GM10847 (cell line): ENCODE measurements at regions not wholly inside any gene's neighbourhood (a gene's known extent, or its start where the extent isn't known, plus 50 kb on each side); places are given as distances from the start of the nearest gene placed in this dataset.

Experiments
- POLR2A ChIP-seq: IDR thresholded peaks from 2 replicates; pipeline ENCODE4 v1.6.1; 2011; ENCODE audit not compliant: insufficient read length; ENCODE audit errors: extremely low read depth

DNA sequence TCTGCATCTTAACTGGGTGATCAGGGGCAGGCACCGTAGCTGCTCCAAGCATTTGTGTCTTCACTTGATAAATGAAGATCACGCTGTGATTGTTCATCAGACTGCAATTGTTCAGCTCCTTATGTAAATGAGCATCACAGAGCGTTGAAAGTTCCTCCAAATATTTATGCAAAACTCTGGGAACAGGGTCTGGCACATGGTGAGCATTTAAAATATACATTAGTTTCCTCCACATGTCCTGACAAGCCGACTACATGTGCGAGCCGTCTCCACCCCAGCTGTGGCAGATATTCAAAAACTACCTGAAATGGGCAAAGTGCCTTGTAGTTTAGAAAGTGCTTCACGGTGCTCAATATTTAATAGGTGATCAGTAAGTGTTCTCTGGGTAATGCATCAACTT is 175.1 kb upstream of the ID2 start:
- no peak for TF ChIP-seq POLR2A

DNA sequence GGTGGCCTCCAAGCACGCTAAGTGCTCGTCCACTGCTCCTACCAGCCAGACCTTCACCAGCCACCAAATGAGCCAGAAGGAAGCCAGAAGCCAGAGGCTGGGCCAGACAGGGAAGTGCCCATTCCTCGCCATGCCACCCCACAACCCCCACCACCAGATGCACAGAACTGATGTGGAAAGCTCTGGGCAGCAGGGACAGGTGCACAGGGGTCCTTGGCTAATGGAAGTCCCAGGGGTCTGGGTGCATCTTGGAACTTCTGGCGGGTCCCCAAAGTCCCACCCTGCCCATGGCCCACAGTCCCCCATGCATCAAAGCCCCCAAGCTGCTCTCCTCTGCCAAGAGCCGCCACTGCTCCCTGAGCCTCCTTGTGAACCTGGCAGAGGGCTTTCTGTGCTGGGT is 173.1 kb upstream of the ID2 start:
- no peak for TF ChIP-seq POLR2A

DNA sequence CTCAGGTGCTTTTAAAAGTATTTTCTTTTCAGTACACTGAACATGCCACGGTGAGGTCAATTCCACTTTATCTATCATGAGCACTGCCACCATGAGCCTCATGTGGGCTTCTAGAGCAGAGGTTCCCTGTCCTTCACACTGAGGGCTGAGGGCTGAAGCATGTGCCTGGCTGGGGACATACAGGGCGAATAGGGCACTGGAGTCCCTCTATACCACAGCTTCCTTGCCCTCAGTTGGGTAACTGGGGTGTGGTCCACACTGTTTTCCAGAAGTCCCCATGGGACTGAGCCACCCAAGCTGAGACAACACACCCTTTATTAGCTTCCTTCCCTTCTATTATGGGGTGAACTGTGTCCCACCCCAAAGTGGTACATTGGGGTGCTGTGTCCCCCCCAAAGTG is 172.2 kb upstream of the ID2 start:
- TF ChIP-seq POLR2A = no peak

DNA sequence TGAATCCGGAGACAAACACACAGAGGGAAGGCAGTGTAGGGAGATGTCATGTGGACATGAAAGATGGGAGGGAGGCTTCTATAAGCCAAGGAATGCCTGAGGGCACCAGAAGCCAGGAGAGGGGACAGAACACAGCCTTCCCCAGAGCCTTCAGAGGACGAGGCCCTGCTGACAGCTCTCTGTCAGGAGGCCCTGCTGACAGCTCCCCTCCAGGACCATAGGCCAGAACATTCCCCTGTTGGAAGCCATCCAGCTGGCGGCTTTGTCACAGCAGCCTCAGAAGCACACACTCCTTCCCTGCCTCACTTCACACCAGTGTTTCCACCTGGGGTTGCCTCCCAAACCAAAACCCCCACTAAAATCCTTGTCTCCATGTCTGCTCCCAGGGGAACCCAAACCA is 171.3 kb upstream of the ID2 start:
- TF ChIP-seq POLR2A = no peak

DNA sequence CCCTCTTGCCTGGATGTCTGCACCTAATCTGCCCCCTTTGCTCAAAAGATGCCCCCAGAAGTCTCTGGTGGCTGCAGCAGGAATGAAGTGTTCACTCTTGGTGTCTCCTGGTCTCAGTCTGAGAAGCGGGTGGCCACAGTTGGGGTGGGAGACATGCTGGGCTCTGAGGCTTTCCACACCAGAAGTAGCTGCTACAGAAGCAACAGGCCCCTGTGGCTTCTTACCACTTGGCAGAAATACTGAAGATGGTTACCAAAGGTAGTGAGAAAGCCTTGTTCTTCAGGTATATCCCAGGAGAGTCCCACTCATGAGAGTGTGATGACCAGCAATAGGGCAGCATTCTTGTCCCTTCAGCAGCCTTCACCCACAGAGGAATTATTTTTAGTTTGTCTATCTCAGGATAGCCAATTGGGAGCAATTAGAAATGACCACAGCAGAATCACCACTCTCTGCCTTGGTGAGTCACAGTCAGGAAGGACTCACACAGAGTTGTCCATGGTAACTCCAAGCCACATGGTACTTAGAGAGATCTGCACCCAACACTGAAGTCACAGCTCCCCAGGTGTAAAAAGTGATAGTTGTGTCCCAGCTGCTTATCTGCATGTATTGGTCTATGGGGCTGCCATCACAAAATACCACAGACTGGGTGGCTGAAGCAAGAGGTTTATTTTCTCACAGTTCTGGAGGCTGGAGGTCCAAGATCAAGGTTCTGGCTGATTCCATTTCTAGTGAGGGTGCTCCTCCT is 169.8 kb upstream of the ID2 start:
- TF ChIP-seq POLR2A = no peak

GRCh38 chr2:8513601-8514273 is 168.1 kb upstream of the ID2 start:
- TF ChIP-seq POLR2A = no peak

DNA sequence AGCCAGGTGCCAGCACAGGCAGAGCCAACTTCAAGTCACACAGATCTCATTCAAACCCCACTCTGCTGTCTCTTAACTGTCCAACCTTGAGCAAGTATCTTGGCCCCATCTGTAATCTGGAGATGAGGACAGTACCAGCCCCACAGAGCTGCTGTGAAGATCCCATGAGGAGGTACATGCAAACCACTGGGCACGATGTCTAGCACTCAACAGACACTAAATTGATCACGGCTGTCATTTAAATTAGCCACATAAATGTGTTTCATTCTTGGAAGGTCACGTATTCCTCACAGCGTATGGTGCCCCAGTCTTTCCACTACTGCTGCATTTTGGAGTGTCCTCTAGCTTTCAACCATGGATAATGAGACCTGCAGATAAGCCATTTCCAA is 167.6 kb upstream of the ID2 start:
- no peak for TF ChIP-seq POLR2A

- no peak for TF ChIP-seq POLR2A
Measured at GRCh38 chr2:8514796-8515758, 166.8 kb upstream of the ID2 start.

- TF ChIP-seq POLR2A = no peak
Measured at GRCh38 chr2:8515864-8516533, 165.9 kb upstream of the ID2 start.

DNA sequence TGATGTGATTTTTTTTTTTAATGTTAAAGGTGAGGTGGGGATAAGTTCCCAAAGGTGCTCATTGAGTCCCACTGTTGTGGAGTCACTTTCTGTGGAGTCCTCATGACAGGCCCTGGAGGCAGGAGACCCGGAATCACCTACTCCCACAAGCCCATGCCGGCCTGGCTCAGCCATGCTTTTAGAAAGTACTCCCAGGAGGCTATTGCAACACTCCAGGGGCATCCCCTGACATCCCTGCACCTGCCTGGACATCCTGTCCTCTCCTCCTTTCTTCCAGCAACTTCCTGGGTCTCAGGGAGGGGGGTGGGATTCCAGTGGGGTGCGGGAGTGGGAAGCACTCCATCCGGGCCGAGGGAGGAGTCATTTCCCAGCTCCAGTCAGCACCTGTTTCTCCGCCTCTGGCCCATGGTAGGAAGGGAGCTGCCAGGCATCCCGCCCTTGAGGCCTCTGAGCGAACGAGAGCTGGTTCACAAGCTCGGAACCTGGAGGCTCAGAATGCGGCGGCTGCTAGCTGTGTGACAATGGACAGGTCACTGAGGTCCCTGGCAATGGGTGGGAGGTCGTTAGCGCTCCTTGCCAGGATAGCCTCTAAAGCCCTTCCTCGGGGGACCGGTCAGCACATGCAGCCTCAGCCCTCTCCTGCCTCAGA is 163.9 kb upstream of the ID2 start:
- no peak for TF ChIP-seq POLR2A

DNA sequence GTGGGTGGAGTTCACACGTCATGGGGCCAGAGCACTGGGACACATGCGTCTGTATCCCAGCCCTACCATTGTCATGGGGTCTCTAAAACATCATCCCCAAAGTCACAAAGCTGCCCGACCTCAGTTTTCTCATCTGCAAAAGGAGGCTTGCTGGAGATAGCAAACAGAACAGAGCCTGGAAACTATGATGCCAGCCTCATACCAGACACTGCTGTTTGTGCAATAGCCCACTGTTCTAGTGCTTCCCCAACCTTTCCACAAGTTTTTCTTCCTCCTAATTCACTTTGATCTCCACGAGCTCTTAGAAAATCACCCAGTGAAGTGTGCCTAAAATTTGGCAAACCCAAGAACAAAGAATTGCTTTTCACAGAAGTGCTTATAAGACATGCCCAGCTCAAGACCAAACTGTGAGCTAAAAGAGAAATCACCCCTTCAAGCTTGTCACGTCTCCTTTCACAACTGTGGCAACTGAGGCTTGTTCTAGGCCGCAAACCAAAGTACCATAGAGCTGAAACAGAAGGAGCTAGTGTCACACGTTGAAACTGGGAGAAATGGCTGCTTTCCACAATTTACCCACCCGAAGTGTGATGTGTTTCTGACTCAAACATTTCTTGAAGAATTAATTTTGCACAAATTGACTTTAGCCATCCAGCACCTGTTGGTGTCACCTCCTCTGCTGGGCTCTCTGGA is 162.7 kb upstream of the ID2 start:
- TF ChIP-seq POLR2A = no peak

DNA sequence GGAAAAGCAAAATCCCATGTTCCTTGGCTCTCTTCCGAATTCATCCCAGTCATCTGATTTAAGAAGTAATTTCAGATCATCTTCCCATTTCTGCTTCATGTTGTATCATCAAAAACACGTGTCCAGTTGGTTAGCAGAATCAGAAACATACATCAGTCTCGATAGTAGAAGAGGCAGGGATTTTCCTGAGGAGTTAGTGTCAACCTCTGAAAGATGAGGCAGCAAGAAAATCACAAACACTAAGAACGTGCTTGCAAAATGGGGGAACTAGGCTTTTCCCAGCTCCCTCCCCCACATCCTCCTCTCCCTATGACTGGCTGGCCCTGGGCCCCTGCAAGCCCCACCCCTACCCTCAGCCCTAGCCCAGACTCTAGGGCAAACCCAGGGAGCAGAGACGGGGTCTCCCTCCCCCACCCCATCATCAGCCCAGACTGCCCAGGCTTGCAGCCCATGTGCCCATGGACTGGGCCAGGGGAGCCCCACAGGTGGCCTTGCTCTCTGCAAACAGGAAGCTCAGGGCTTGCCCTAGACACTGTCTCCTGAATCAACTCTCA is 161.0 kb upstream of the ID2 start:
- no peak for TF ChIP-seq POLR2A

DNA sequence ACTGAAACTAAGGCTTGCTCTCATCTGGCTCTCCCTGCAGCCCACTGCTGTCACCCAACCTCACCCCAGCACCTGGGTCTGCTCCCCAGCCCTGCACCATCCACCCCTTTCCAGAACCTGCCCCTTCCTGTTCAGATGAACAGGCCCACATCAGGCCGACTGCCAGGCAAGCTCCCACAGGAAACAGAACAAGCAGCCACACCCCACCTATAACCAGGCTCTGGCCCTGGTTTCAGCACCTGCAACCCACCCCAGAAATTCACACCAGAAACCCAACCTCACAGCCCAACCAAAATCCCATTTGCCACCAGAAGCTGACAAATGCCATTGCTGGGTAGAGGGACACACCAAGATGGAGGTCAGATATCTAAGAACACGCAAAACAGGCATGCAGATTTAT is 159.2 kb upstream of the ID2 start:
- TF ChIP-seq POLR2A = no peak

DNA sequence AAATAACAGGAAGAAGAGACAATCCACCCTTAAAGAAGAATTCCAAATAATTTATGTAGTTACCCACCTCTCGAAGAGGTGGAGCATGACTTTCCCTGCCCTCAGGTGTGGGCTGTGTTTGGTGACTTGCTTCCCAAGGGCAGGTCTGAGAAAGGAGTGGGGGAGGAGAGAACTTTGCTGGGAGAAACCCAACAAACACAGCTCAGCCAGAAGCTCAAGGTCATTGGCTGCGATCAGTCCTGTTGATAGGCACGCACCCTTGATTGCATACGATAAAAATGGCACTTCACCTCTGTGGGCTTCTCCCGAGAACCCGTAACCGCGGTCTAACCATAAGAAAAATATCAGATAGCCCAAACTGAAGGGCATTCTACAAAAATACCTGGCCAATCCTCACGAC is 157.5 kb upstream of the ID2 start:
- TF ChIP-seq POLR2A = no peak
